HUES64 (cell line): ENCODE measurements at regions not wholly inside any gene's neighbourhood (a gene's known extent, or its start where the extent isn't known, plus 50 kb on each side); places are given as distances from the start of the nearest gene placed in this dataset.

Experiments used
- H3K27ac ChIP-seq: 2 replicates; pipeline ENCODE4 v1.7.0; 2013; ENCODE audit warnings: low read depth, low read length, inconsistent platforms
- H3K27me3 ChIP-seq: 2 replicates; pipeline ENCODE4 v1.6.1; 2013; ENCODE audit warnings: mild to moderate bottlenecking, low read length; ENCODE audit not compliant: insufficient read depth
- H3K36me3 ChIP-seq: 2 replicates; pipeline ENCODE4 v1.6.1; 2013; ENCODE audit warnings: mild to moderate bottlenecking, low read length; ENCODE audit not compliant: insufficient read depth
- H3K4me1 ChIP-seq: 2 replicates; pipeline ENCODE4 v1.6.1; 2013; ENCODE audit warnings: mild to moderate bottlenecking, low read length, moderate library complexity; ENCODE audit not compliant: insufficient read depth
- H3K4me3 ChIP-seq: 2 replicates; pipeline ENCODE4 v1.5.1; 2013; ENCODE audit warnings: mild to moderate bottlenecking, low read length, moderate library complexity
- H3K9ac ChIP-seq: 2 replicates; pipeline ENCODE4 v1.6.1; 2013; ENCODE audit warnings: mild to moderate bottlenecking, low read depth, low read length
- H3K9me3 ChIP-seq: 2 replicates; pipeline ENCODE4 v1.6.1; 2013; ENCODE audit warnings: low read depth, low read length; ENCODE audit not compliant: insufficient read depth
- WGBS: fragments of 150-250, 120-280 bp; methylation state at CpG from one replicate; pipeline ENCODE4 v1.1.7; 2013; ENCODE audit warnings: missing lambda C conversion rate; 5-methylcytosine and 5-hydroxymethylcytosine counted together

GRCh38 chr1:196088541-196088940 is 519.7 kb downstream of the KCNT2 start:
- no peaks in the 10 kb centered on the region for H3K4me1 ChIP-seq

GRCh38 chr1:196078691-196079090 is 529.5 kb downstream of the KCNT2 start:
- Histone ChIP-seq H3K27ac (no peak overlapping the region), H3K27me3 (no peaks in the 10 kb centered on the region), H3K36me3 (no peaks in the 10 kb centered on the region), H3K4me1 (no peaks in the 10 kb centered on the region), H3K9me3 (no peaks in the 10 kb centered on the region), H3K9ac (no peak overlapping the region), H3K4me3 (no peak overlapping the region)
- WGBS = 95% methylated on average over 2 of the region's 3 CpGs

More at GRCh38 chr1:196088541-196088940, 519.7 kb downstream of the KCNT2 start:
- H3K9me3 ChIP-seq = no peaks in the 10 kb centered on the region
- H3K4me3 ChIP-seq = no peak overlapping the region
- no peaks in the 10 kb centered on the region for H3K27me3 ChIP-seq
- no peak overlapping the region for H3K27ac ChIP-seq
- H3K9ac ChIP-seq = no peak overlapping the region
- WGBS = 91% methylated on average over 10 of the region's 10 CpGs
- no peaks in the 10 kb centered on the region for H3K36me3 ChIP-seq

GRCh38 chr1:196075621-196076020 is 532.6 kb downstream of the KCNT2 start:
- Histone ChIP-seq H3K27ac (no peak overlapping the region), H3K4me1 (no peaks in the 10 kb centered on the region), H3K9me3 (no peaks in the 10 kb centered on the region), H3K4me3 (no peak overlapping the region), H3K9ac (no peak overlapping the region), H3K27me3 (no peaks in the 10 kb centered on the region), H3K36me3 (no peaks in the 10 kb centered on the region)
- 100% methylated on average over 1 of the region's 1 CpG for WGBS

GRCh38 chr1:196074182-196074581 is 534.1 kb downstream of the KCNT2 start:
- H3K27me3 ChIP-seq = no peaks in the 10 kb centered on the region
- H3K27ac ChIP-seq = no peak overlapping the region
- H3K4me1 ChIP-seq = no peaks in the 10 kb centered on the region
- H3K9ac ChIP-seq = no peak overlapping the region
- no peaks in the 10 kb centered on the region for H3K9me3 ChIP-seq
- no peaks in the 10 kb centered on the region for H3K36me3 ChIP-seq
- H3K4me3 ChIP-seq = no peak overlapping the region

- no peak overlapping the region for H3K9ac ChIP-seq
- H3K27ac ChIP-seq = no peak overlapping the region
- H3K27me3 ChIP-seq = no peaks in the 10 kb centered on the region
- no peaks in the 10 kb centered on the region for H3K4me1 ChIP-seq
- 100% methylated on average over 1 of the region's 1 CpG for WGBS
- no peak overlapping the region for H3K4me3 ChIP-seq
- no peaks in the 10 kb centered on the region for H3K36me3 ChIP-seq
- H3K9me3 ChIP-seq = no peaks in the 10 kb centered on the region
Observed at GRCh38 chr1:196071447-196071846, 536.8 kb downstream of the KCNT2 start.

GRCh38 chr1:196070940-196071339 is 537.3 kb downstream of the KCNT2 start:
- no peak overlapping the region for H3K27ac ChIP-seq
- H3K27me3 ChIP-seq = no peaks in the 10 kb centered on the region
- no peak overlapping the region for H3K9ac ChIP-seq
- no peaks in the 10 kb centered on the region for H3K9me3 ChIP-seq
- H3K36me3 ChIP-seq = no peaks in the 10 kb centered on the region
- 75% methylated on average over 1 of the region's 2 CpGs for WGBS
- no peaks in the 10 kb centered on the region for H3K4me1 ChIP-seq
- no peak overlapping the region for H3K4me3 ChIP-seq

- H3K4me1 ChIP-seq = no peaks in the 10 kb centered on the region
- no peaks in the 10 kb centered on the region for H3K27me3 ChIP-seq
- no peaks in the 10 kb centered on the region for H3K36me3 ChIP-seq
- no peak overlapping the region for H3K4me3 ChIP-seq
- WGBS = 88% methylated on average over 1 of the region's 2 CpGs
- no peak overlapping the region for H3K9ac ChIP-seq
- no peaks in the 10 kb centered on the region for H3K9me3 ChIP-seq
- H3K27ac ChIP-seq = no peak overlapping the region
Observed at GRCh38 chr1:196063952-196064351, 544.3 kb downstream of the KCNT2 start.

GRCh38 chr1:196063294-196063693 is 544.9 kb downstream of the KCNT2 start:
- WGBS = 93% methylated on average over 3 of the region's 3 CpGs

GRCh38 chr1:196060539-196060938 is 547.7 kb downstream of the KCNT2 start:
- no peak overlapping the region for H3K9ac ChIP-seq
- no peaks in the 10 kb centered on the region for H3K9me3 ChIP-seq

More at GRCh38 chr1:196063294-196063693, 544.9 kb downstream of the KCNT2 start:
- Histone ChIP-seq H3K27me3 (no peaks in the 10 kb centered on the region), H3K27ac (no peak overlapping the region), H3K9ac (no peak overlapping the region), H3K4me1 (no peaks in the 10 kb centered on the region), H3K36me3 (no peaks in the 10 kb centered on the region), H3K9me3 (no peaks in the 10 kb centered on the region), H3K4me3 (no peak overlapping the region)

GRCh38 chr1:196059210-196059609 is 549.0 kb downstream of the KCNT2 start:
- H3K36me3 ChIP-seq = no peaks in the 10 kb centered on the region
- H3K27ac ChIP-seq = no peak overlapping the region
- no peaks in the 10 kb centered on the region for H3K9me3 ChIP-seq
- H3K9ac ChIP-seq = no peak overlapping the region
- no peak overlapping the region for H3K4me3 ChIP-seq
- peaks cover 12% of the 10 kb centered on the region; the same call in 1 of the 2 replicates for H3K4me1 ChIP-seq
- H3K27me3 ChIP-seq = no peaks in the 10 kb centered on the region

More at GRCh38 chr1:196060539-196060938, 547.7 kb downstream of the KCNT2 start:
- Histone ChIP-seq H3K27me3 (no peaks in the 10 kb centered on the region), H3K27ac (no peak overlapping the region), H3K4me1 (peaks cover 12% of the 10 kb centered on the region; the same call in 1 of the 2 replicates), H3K36me3 (no peaks in the 10 kb centered on the region), H3K4me3 (no peak overlapping the region)

- Histone ChIP-seq H3K27me3 (no peaks in the 10 kb centered on the region), H3K9me3 (no peaks in the 10 kb centered on the region), H3K9ac (no peak overlapping the region), H3K27ac (no peak overlapping the region), H3K4me3 (no peak overlapping the region), H3K4me1 (peaks cover 12% of the 10 kb centered on the region; the same call in 1 of the 2 replicates), H3K36me3 (no peaks in the 10 kb centered on the region)
- 78% methylated on average over 4 of the region's 4 CpGs for WGBS
Observed at GRCh38 chr1:196056966-196057365, 551.3 kb downstream of the KCNT2 start.

- Histone ChIP-seq H3K9me3 (no peaks in the 10 kb centered on the region), H3K27me3 (no peaks in the 10 kb centered on the region), H3K27ac (no peak overlapping the region), H3K36me3 (no peaks in the 10 kb centered on the region), H3K4me1 (no peaks in the 10 kb centered on the region), H3K4me3 (no peak overlapping the region), H3K9ac (no peak overlapping the region)
- 100% methylated on average over 2 of the region's 2 CpGs for WGBS
Observed at GRCh38 chr1:196049407-196049806, 558.8 kb downstream of the KCNT2 start.
